ENCODE measurements at regions not wholly inside any gene's neighbourhood (a gene's known extent, or its start where the extent isn't known, plus 50 kb on each side); places are given as distances from the start of the nearest gene placed in this dataset.

DNA sequence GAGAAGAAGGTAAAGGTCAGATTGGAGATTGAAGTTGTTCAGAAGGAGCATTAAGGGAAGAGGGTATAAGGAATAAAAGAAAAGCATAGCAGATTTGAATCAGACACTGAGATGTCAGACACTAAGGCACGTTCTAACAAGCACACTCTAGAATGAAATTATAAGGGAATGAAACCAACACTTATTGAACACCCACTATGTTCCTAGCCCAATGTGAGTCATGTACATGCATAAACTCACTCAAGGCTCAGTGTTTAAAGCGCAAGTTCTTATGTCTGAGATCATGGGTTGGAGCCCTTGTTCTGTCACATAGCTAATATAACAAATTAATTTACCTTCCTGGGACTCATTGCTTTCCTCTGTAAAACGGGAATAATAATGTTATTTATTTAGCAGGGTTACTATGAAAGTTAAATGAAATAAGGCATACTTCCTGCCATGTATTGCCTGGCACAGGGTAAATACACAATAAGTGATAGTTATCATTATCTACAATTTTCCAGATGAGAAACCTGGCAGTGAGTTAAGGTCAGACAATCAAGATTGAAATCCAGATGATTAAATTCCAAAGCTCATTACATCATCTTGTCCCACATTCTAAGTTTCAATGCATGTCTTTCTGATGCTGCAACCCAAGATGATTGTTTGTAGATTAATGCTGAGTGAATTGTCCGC is 68.3 kb upstream of the DACH1 start:
- TF ChIP-seq POLR2A (IDR thresholded peaks at IDR 0.05; ENCODE audit: low read depth, low read length): no peak
- no peak for TF ChIP-seq POLR2AphosphoS5 (IDR thresholded peaks at IDR 0.05; ENCODE audit: low read depth, low read length)
- no peak for TF ChIP-seq TAF1 (IDR thresholded peaks at IDR 0.05; ENCODE audit: borderline replicate concordance, low read depth, low read length)
